ENCODE measurements at regions not wholly inside any gene's neighbourhood (a gene's known extent, or its start where the extent isn't known, plus 50 kb on each side); places are given as distances from the start of the nearest gene placed in this dataset.

DNA sequence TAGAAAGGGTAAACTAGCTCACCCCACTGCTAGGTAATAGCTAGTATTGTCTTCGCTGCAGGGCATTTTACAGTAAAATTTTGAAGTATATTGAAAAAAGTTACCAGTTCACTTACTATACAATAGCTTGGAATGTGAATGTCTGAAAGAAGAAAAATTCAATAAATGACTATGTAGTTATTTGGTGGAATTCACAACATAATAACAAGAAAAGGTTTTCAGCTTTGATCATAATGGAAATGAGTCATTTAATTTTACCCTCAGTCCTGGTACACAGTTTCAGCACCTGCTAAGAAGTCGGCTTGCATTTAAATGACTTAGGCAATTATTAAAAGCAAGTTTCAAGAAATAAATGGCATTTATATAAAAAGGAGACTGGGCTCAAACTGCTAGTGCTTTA, 90.4 kb downstream of the NUP35 start:
- Histone ChIP-seq H3K27ac (no peak overlapping the region), H3K27me3 (replicated peaks; ENCODE audit: insufficient read depth) (no peaks in the 10 kb centered on the region), H3K9me3 (no peaks in the 10 kb centered on the region), H3K4me1 (replicated peaks) (no peaks in the 10 kb centered on the region), H3K4me3 (no peak overlapping the region), H3K36me3 (no peaks in the 10 kb centered on the region)
- intact Hi-C loops (cut with DNase I), result no loop called here
- WGBS, result 65% methylated on average over 2 of the region's 2 CpGs
- TF ChIP-seq POLR2A (IDR thresholded peaks at IDR 0.05) (no peak), POLR2AphosphoS5 (IDR thresholded peaks at IDR 0.05) (no peak)
- TF ChIP-seq, protein P1, sequence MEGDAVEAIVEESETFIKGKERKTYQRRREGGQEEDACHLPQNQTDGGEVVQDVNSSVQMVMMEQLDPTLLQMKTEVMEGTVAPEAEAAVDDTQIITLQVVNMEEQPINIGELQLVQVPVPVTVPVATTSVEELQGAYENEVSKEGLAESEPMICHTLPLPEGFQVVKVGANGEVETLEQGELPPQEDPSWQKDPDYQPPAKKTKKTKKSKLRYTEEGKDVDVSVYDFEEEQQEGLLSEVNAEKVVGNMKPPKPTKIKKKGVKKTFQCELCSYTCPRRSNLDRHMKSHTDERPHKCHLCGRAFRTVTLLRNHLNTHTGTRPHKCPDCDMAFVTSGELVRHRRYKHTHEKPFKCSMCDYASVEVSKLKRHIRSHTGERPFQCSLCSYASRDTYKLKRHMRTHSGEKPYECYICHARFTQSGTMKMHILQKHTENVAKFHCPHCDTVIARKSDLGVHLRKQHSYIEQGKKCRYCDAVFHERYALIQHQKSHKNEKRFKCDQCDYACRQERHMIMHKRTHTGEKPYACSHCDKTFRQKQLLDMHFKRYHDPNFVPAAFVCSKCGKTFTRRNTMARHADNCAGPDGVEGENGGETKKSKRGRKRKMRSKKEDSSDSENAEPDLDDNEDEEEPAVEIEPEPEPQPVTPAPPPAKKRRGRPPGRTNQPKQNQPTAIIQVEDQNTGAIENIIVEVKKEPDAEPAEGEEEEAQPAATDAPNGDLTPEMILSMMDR (IDR thresholded peaks at IDR 0.05), result no peak
- DNase-seq (ENCODE audit: low spot score), result no peak

DNA sequence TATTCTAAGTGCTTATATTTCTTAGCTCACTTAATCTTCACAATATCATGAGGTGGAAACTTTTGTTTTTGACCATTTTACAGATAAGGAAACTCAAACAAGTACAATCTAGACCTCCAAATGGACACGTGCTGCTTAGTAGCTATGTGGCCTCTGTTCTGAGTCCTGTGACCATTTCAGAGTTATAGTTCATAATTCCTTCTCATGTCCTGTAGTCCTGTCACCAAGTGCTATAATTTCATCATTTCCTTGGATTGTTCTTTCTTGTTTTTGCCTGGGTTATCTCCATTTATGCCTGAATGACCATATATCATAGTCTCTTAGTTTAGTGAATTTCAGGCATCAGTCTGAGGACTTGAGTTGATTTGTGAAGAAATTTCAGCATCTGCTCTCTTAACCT, 91.7 kb downstream of the NUP35 start:
- Histone ChIP-seq H3K27ac (no peak overlapping the region), H3K4me1 (replicated peaks) (no peaks in the 10 kb centered on the region), H3K27me3 (replicated peaks; ENCODE audit: insufficient read depth) (no peaks in the 10 kb centered on the region), H3K36me3 (no peaks in the 10 kb centered on the region), H3K4me3 (no peak overlapping the region), H3K9me3 (no peaks in the 10 kb centered on the region)
- intact Hi-C loops (cut with DNase I), result no loop called here
- TF ChIP-seq POLR2A (IDR thresholded peaks at IDR 0.05) (no peak), POLR2AphosphoS5 (IDR thresholded peaks at IDR 0.05) (no peak)
- TF ChIP-seq, protein P1 (IDR thresholded peaks at IDR 0.05), result no peak
- 41% methylated on average over 1 of the region's 1 CpG for whole genome bisulfite sequencing
- DNase-seq (ENCODE audit: low spot score), result no peak

DNA sequence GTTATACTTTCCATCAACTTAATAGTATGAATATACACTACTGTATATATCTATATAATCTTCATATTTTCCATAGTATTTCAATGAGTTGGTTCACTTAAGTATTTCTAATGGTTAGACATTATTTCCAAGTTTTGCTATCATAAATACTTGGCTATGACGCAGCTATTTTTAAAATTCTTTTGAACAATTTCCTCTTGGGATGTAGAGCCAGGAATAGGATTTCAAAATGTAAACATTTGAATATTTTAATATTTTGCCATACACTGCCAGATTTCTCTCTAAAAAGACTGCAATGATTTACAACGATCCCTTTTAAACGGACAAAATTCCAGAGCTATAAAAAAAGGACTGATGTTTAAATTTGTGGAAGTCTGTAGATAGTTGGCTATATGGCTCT, 95.6 kb downstream of the NUP35 start:
- Histone ChIP-seq H3K4me1 (replicated peaks) (no peaks in the 10 kb centered on the region), H3K27me3 (replicated peaks; ENCODE audit: insufficient read depth) (no peaks in the 10 kb centered on the region), H3K27ac (no peak overlapping the region), H3K9me3 (no peaks in the 10 kb centered on the region), H3K36me3 (no peaks in the 10 kb centered on the region), H3K4me3 (no peak overlapping the region)
- 60% methylated on average over 3 of the region's 3 CpGs for WGBS
- intact Hi-C loops (cut with DNase I), result no loop called here
- no peak for DNase-seq (ENCODE audit: low spot score)
- TF ChIP-seq, protein P1 (IDR thresholded peaks at IDR 0.05), result no peak
- TF ChIP-seq POLR2A (IDR thresholded peaks at IDR 0.05) (no peak), POLR2AphosphoS5 (IDR thresholded peaks at IDR 0.05) (no peak)

DNA sequence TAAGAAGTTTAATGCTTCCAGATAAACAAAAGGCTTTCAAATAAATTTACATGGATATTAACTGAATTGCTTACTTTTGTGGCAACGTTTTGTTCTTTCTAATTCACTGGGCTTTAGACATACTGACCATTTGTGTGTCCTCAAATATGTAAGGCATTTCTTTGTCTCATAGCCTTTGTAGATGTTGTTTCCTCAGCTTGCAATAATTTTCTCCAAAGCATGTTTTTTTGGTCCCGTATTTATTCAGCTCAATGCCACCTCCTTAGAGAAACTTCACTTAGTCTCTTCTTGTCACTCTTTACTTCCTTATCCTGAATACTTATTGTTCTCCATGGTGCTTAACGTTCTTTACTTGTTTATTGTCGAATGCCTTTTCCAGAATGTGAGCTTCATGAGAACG, 98.5 kb downstream of the NUP35 start:
- Histone ChIP-seq H3K9me3 (no peaks in the 10 kb centered on the region), H3K4me3 (no peak overlapping the region), H3K4me1 (replicated peaks) (no peaks in the 10 kb centered on the region), H3K27ac (no peak overlapping the region), H3K36me3 (no peaks in the 10 kb centered on the region), H3K27me3 (replicated peaks; ENCODE audit: insufficient read depth) (no peaks in the 10 kb centered on the region)
- whole genome bisulfite sequencing, result 59% methylated on average over 5 of the region's 5 CpGs
- DNase-seq (ENCODE audit: low spot score), result no peak
- intact Hi-C loops (cut with DNase I), result no loop called here
- TF ChIP-seq, protein P1 (IDR thresholded peaks at IDR 0.05), result no peak
- TF ChIP-seq POLR2A (IDR thresholded peaks at IDR 0.05), result no peak
- TF ChIP-seq POLR2AphosphoS5 (IDR thresholded peaks at IDR 0.05), result no peak

DNA sequence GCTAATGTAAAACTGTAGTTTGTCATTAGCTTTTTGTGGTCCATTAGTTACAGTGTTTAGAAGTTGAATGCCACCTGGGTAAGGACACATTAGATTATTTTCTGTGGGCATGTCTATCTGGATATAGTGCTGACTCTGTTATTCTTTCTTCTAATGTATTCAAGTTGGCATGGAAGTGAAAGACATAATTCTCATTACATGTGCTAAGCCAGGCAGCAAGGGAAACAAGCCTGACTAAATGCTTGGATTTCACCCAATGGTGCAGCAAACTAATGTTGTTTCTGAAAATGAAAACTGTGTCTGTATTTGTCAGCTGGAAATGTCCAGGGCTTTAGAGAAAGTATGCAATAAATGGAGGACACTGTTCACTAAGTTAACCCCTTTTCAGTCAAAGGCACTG, 100.7 kb downstream of the NUP35 start:
- H3K36me3 ChIP-seq, result no peaks in the 10 kb centered on the region
- H3K4me3 ChIP-seq, result no peak overlapping the region
- no peaks in the 10 kb centered on the region for H3K27me3 ChIP-seq (replicated peaks; ENCODE audit: insufficient read depth)
- intact Hi-C loops (cut with DNase I), result no loop called here
- no peak overlapping the region for H3K27ac ChIP-seq
- TF ChIP-seq POLR2AphosphoS5 (IDR thresholded peaks at IDR 0.05) (no peak), POLR2A (IDR thresholded peaks at IDR 0.05) (no peak)
- TF ChIP-seq, protein P1 (IDR thresholded peaks at IDR 0.05), result no peak
- no peak for DNase-seq (ENCODE audit: low spot score)
- no peaks in the 10 kb centered on the region for H3K9me3 ChIP-seq
- no peaks in the 10 kb centered on the region for H3K4me1 ChIP-seq (replicated peaks)
